GM23248 (cell line): ENCODE measurements at regions not wholly inside any gene's neighbourhood (a gene's known extent, or its start where the extent isn't known, plus 50 kb on each side); places are given as distances from the start of the nearest gene placed in this dataset.

ENCODE experiments used
- DNase-seq: peaks from one replicate; pipeline ENCODE4 v3.0.0-alpha.2; 2015
- H2AFZ ChIP-seq: fragments of 200-600 bp; sonication (generic); 2 replicates; pipeline ENCODE4 v1.6.1; 2016; ENCODE audit warnings: antibody characterized with exemption
- H3F3A ChIP-seq: fragments of 200-600 bp; sonication (generic); 2 replicates; pipeline ENCODE4 v1.6.1; 2016; ENCODE audit warnings: mild to moderate bottlenecking, antibody characterized with exemption, mixed run types; ENCODE audit not compliant: insufficient read depth
- H3K27ac ChIP-seq: fragments of 200-600 bp; sonication (generic); 2 replicates; pipeline ENCODE4 v1.5.1; 2016; ENCODE audit warnings: mild to moderate bottlenecking
- H3K27me3 ChIP-seq: fragments of 200-600 bp; sonication (generic); replicated peaks from 2 replicates; pipeline ENCODE4 v1.6.1; 2016; ENCODE audit warnings: mild to moderate bottlenecking; ENCODE audit not compliant: insufficient read depth
- H3K36me3 ChIP-seq: fragments of 200-600 bp; sonication (generic); 2 replicates; pipeline ENCODE4 v1.6.1; 2016; ENCODE audit warnings: low read depth, mild to moderate bottlenecking
- H3K4me1 ChIP-seq: fragments of 200-600 bp; sonication (generic); 2 replicates; pipeline ENCODE4 v1.6.1; 2016; ENCODE audit warnings: mild to moderate bottlenecking; ENCODE audit not compliant: insufficient read depth
- H3K4me2 ChIP-seq: fragments of 200-600 bp; sonication (generic); one replicate; pipeline ENCODE4 v1.6.1; 2016; ENCODE audit warnings: mild to moderate bottlenecking; ENCODE audit not compliant: unreplicated experiment
- H3K4me3 ChIP-seq: fragments of 200-600 bp; sonication (generic); 2 replicates; pipeline ENCODE4 v1.5.1; 2016; ENCODE audit warnings: mild to moderate bottlenecking
- H3K79me2 ChIP-seq: fragments of 200-600 bp; sonication (generic); 2 replicates; pipeline ENCODE4 v1.6.1; 2016; ENCODE audit warnings: mild to moderate bottlenecking; ENCODE audit not compliant: insufficient read depth
- H3K9ac ChIP-seq: fragments of 200-600 bp; sonication (generic); 2 replicates; pipeline ENCODE4 v1.6.1; 2016; ENCODE audit warnings: mild to moderate bottlenecking
- H3K9me2 ChIP-seq: fragments of 200-600 bp; sonication (generic); 2 replicates; pipeline ENCODE4 v1.6.1; 2016; ENCODE audit warnings: mixed run types, mild to moderate bottlenecking, moderate library complexity; ENCODE audit not compliant: insufficient read depth
- H3K9me3 ChIP-seq: fragments of 200-600 bp; sonication (generic); one replicate; pipeline ENCODE4 v1.6.1; 2017; ENCODE audit warnings: low read depth
- H4K20me1 ChIP-seq: fragments of 200-600 bp; sonication (generic); 2 replicates; pipeline ENCODE4 v1.6.0; 2016; ENCODE audit not compliant: insufficient read depth
- EZH2 ChIP-seq: fragments of 200-600 bp; sonication (generic); IDR thresholded peaks from 2 replicates; pipeline ENCODE4 v1.6.1; 2018; ENCODE audit warnings: antibody characterized with exemption, mild to moderate bottlenecking; ENCODE audit not compliant: insufficient read depth, poor library complexity, severe bottlenecking
- EZH2phosphoT487 ChIP-seq: fragments of 200-600 bp; sonication (generic); IDR thresholded peaks from 2 replicates; pipeline ENCODE4 v1.6.1; 2018; ENCODE audit warnings: antibody characterized with exemption, moderate library complexity, mild to moderate bottlenecking, low read depth; ENCODE audit not compliant: insufficient read depth
- WGBS, 2 experiments: methylation state at CpG; one replicate each; pipeline ENCODE4 v1.1.6; 2015 to 2017; ENCODE audit warnings: low lambda C conversion rate in 2 of 2, low coverage in 1 of 2; ENCODE audit errors: missing lambda C conversion rate in 2 of 2; 5-methylcytosine and 5-hydroxymethylcytosine counted together
- in situ Hi-C: fragments of 300-500 bp; cut with MboI; formaldehyde crosslinking; loops from 2 replicates; pipeline ENCODE4 v1.15.0; 2020

GRCh38 chr1:30060738-30061137 lies 662.6 kb downstream of the MATN1 start:
- no peak overlapping the region for H3K4me3 ChIP-seq
- H3K4me2 ChIP-seq: no peak overlapping the region
- WGBS, 2 experiments: 16 to 22% methylated on average over 4 of the region's 4 CpGs
- DNase-seq: no peak
- H3K9me2 ChIP-seq: no peaks in the 10 kb centered on the region
- H3K27ac ChIP-seq: no peak overlapping the region
- in situ Hi-C loops: no loop called here
- peaks cover 3% of the 10 kb centered on the region; the same call in 1 of the 2 replicates for H3K4me1 ChIP-seq
- H3K9me3 ChIP-seq: no peaks in the 10 kb centered on the region
- H3K79me2 ChIP-seq: no peaks in the 10 kb centered on the region
- H3K27me3 ChIP-seq: peaks cover 9% of the 10 kb centered on the region; the same call in 1 of the 2 replicates
- H3F3A ChIP-seq: no peaks in the 10 kb centered on the region; the same call in 1 of the 2 replicates
- H3K9ac ChIP-seq: no peak overlapping the region
- H2AFZ ChIP-seq: no peak overlapping the region
- no peaks in the 10 kb centered on the region for H3K36me3 ChIP-seq
- H4K20me1 ChIP-seq: no peaks in the 10 kb centered on the region
- TF ChIP-seq EZH2: no peak
- TF ChIP-seq EZH2phosphoT487: no peak

- 32 to 35% methylated on average over 4 of the region's 4 CpGs for WGBS, 2 experiments
- H3K4me1 ChIP-seq: peaks cover 3% of the 10 kb centered on the region; the same call in 1 of the 2 replicates
- no peak overlapping the region for H2AFZ ChIP-seq
- H3K4me2 ChIP-seq: no peak overlapping the region
- no peaks in the 10 kb centered on the region for H3K79me2 ChIP-seq
- in situ Hi-C loops: no loop called here
- no peaks in the 10 kb centered on the region for H4K20me1 ChIP-seq
- H3K27ac ChIP-seq: no peak overlapping the region
- H3K9me2 ChIP-seq: no peaks in the 10 kb centered on the region
- no peaks in the 10 kb centered on the region for H3K36me3 ChIP-seq
- no peak overlapping the region for H3K9ac ChIP-seq
- H3K9me3 ChIP-seq: no peaks in the 10 kb centered on the region
- peaks cover 25% of the 10 kb centered on the region; the same call in 1 of the 2 replicates for H3K27me3 ChIP-seq
- no peak overlapping the region for H3K4me3 ChIP-seq
- TF ChIP-seq EZH2phosphoT487: no peak
- no peak for TF ChIP-seq EZH2
- H3F3A ChIP-seq: no peaks in the 10 kb centered on the region; the same call in 1 of the 2 replicates
- peak; percentile 93 for DNase-seq
These were observed 664.4 kb downstream of the MATN1 start for GRCh38 chr1:30058970-30059369.

GRCh38 chr1:30054126-30054525 lies 669.3 kb downstream of the MATN1 start:
- Histone ChIP-seq H3K27ac (no peak overlapping the region), H4K20me1 (no peaks in the 10 kb centered on the region), H2AFZ (no peak overlapping the region), H3K4me1 (peaks cover under 1% of the 10 kb centered on the region; the same call in 1 of the 2 replicates), H3K9me3 (no peaks in the 10 kb centered on the region), H3K79me2 (no peaks in the 10 kb centered on the region), H3K4me3 (no peak overlapping the region), H3K36me3 (no peaks in the 10 kb centered on the region), H3K27me3 (peaks cover 39% of the 10 kb centered on the region), H3K9me2 (no peaks in the 10 kb centered on the region), H3F3A (no peaks in the 10 kb centered on the region; the same call in 1 of the 2 replicates), H3K9ac (no peak overlapping the region), H3K4me2 (no peak overlapping the region)
- no peak for TF ChIP-seq EZH2
- TF ChIP-seq EZH2phosphoT487: no peak
- in situ Hi-C loops: no loop called here
- 16 to 28% methylated on average over 1 of the region's 1 CpG for WGBS, 2 experiments
- DNase-seq: no peak

GRCh38 chr1:30052178-30052577 lies 671.2 kb downstream of the MATN1 start:
- no peak overlapping the region for H2AFZ ChIP-seq
- H3K9me3 ChIP-seq: no peaks in the 10 kb centered on the region
- no peaks in the 10 kb centered on the region for H3K79me2 ChIP-seq
- no peak overlapping the region for H3K4me3 ChIP-seq
- WGBS, 2 experiments: 12 to 13% methylated on average over 3 to 4 of the region's 4 CpGs
- no peak overlapping the region for H3K27ac ChIP-seq
- H3F3A ChIP-seq: no peaks in the 10 kb centered on the region
- H3K4me1 ChIP-seq: no peaks in the 10 kb centered on the region
- H4K20me1 ChIP-seq: no peaks in the 10 kb centered on the region
- DNase-seq: no peak
- H3K4me2 ChIP-seq: no peak overlapping the region
- H3K27me3 ChIP-seq: peaks cover 39% of the 10 kb centered on the region
- H3K9ac ChIP-seq: no peak overlapping the region
- no peak for TF ChIP-seq EZH2phosphoT487
- no peaks in the 10 kb centered on the region for H3K36me3 ChIP-seq
- no peaks in the 10 kb centered on the region for H3K9me2 ChIP-seq
- in situ Hi-C loops: no loop called here

- Histone ChIP-seq H3K4me2 (no peak overlapping the region), H3K27me3 (peaks cover 39% of the 10 kb centered on the region), H3K4me1 (no peaks in the 10 kb centered on the region), H4K20me1 (no peaks in the 10 kb centered on the region), H3K9me3 (no peaks in the 10 kb centered on the region), H3K27ac (no peak overlapping the region), H3K9ac (no peak overlapping the region), H3K79me2 (no peaks in the 10 kb centered on the region), H3F3A (no peaks in the 10 kb centered on the region), H2AFZ (no peak overlapping the region), H3K9me2 (no peaks in the 10 kb centered on the region), H3K4me3 (no peak overlapping the region), H3K36me3 (no peaks in the 10 kb centered on the region)
- WGBS, 2 experiments: 27 to 42% methylated on average over 5 to 6 of the region's 6 CpGs
- in situ Hi-C loops: no loop called here
- DNase-seq: no peak
- no peak for TF ChIP-seq EZH2phosphoT487
- no peak for TF ChIP-seq EZH2
These were observed 671.6 kb downstream of the MATN1 start for GRCh38 chr1:30051777-30052176.
